ENCODE measurements at regions not wholly inside any gene's neighbourhood (a gene's known extent, or its start where the extent isn't known, plus 50 kb on each side); places are given as distances from the start of the nearest gene placed in this dataset.
A peak's percentile ranks its signal among the peaks of the same experiment; 100 is the strongest.

GRCh38 chr4:127394516-127394915 is 238.2 kb upstream of the INTU start:
- Histone ChIP-seq H4K20me1 (ENCODE audit: insufficient read depth, low read length) (no peaks in the 10 kb centered on the region), H3K4me1 (ENCODE audit: low read length) (no peaks in the 10 kb centered on the region), H2AFZ (ENCODE audit: low read length) (no peak overlapping the region), H3K36me3 (replicated peaks; ENCODE audit: insufficient read depth, low read length) (no peaks in the 10 kb centered on the region), H3K9me2 (replicated peaks; ENCODE audit: insufficient read depth, low read length) (no peaks in the 10 kb centered on the region), H3K4me3 (ENCODE audit: low read length) (no peak overlapping the region), H3K79me2 (ENCODE audit: low read length) (no peaks in the 10 kb centered on the region), H3K27ac (ENCODE audit: low read length) (no peak overlapping the region), H3F3A (ENCODE audit: insufficient read depth, low read length) (no peaks in the 10 kb centered on the region), H3K4me2 (ENCODE audit: low read depth, low read length) (no peak overlapping the region), H3K9ac (ENCODE audit: low read length) (no peak overlapping the region), H3K9me3 (replicated peaks; ENCODE audit: insufficient read depth, low read length) (no peaks in the 10 kb centered on the region), H3K27me3 (replicated peaks; ENCODE audit: insufficient read depth, low read length) (no peaks in the 10 kb centered on the region)
- DNase-seq = no peak
- TF ChIP-seq EZH2 (optimal IDR thresholded peaks at IDR 0.05; ENCODE audit: low read depth, low read length) (no peak), CTCF (IDR thresholded peaks at IDR 0.05; ENCODE audit: low read length) (no peak), EZH2phosphoT487 (IDR thresholded peaks at IDR 0.05; ENCODE audit: low read length) (no peak)

GRCh38 chr4:127400276-127400675 is 232.5 kb upstream of the INTU start:
- Histone ChIP-seq H3K36me3 (replicated peaks; ENCODE audit: insufficient read depth, low read length) (no peaks in the 10 kb centered on the region), H3F3A (ENCODE audit: insufficient read depth, low read length) (no peaks in the 10 kb centered on the region), H4K20me1 (ENCODE audit: insufficient read depth, low read length) (no peaks in the 10 kb centered on the region), H3K27ac (ENCODE audit: low read length) (no peak overlapping the region), H3K4me3 (ENCODE audit: low read length) (no peak overlapping the region), H2AFZ (ENCODE audit: low read length) (no peak overlapping the region), H3K9me2 (replicated peaks; ENCODE audit: insufficient read depth, low read length) (no peaks in the 10 kb centered on the region), H3K9me3 (replicated peaks; ENCODE audit: insufficient read depth, low read length) (no peaks in the 10 kb centered on the region), H3K4me1 (ENCODE audit: low read length) (no peaks in the 10 kb centered on the region), H3K79me2 (ENCODE audit: low read length) (no peaks in the 10 kb centered on the region), H3K4me2 (ENCODE audit: low read depth, low read length) (no peak overlapping the region), H3K9ac (ENCODE audit: low read length) (no peak overlapping the region), H3K27me3 (replicated peaks; ENCODE audit: insufficient read depth, low read length) (no peaks in the 10 kb centered on the region)
- DNase-seq = no peak
- no peak for TF ChIP-seq CTCF (IDR thresholded peaks at IDR 0.05; ENCODE audit: low read length)
- TF ChIP-seq EZH2phosphoT487 (IDR thresholded peaks at IDR 0.05; ENCODE audit: low read length) = no peak
- no peak for TF ChIP-seq EZH2 (optimal IDR thresholded peaks at IDR 0.05; ENCODE audit: low read depth, low read length)

GRCh38 chr4:127400731-127401346 is 231.9 kb upstream of the INTU start:
- no peak overlapping the region for H2AFZ ChIP-seq (ENCODE audit: low read length)
- no peak overlapping the region for H3K4me3 ChIP-seq (ENCODE audit: low read length)
- H3K27ac ChIP-seq (ENCODE audit: low read length) = no peak overlapping the region
- no peaks in the 10 kb centered on the region for H3K27me3 ChIP-seq (replicated peaks; ENCODE audit: insufficient read depth, low read length)
- TF ChIP-seq EZH2phosphoT487 (IDR thresholded peaks at IDR 0.05; ENCODE audit: low read length) (no peak), CTCF (IDR thresholded peaks at IDR 0.05; ENCODE audit: low read length) (peak; percentile 92)
- H3K79me2 ChIP-seq (ENCODE audit: low read length) = no peaks in the 10 kb centered on the region
- H4K20me1 ChIP-seq (ENCODE audit: insufficient read depth, low read length) = no peaks in the 10 kb centered on the region
- H3F3A ChIP-seq (ENCODE audit: insufficient read depth, low read length) = no peaks in the 10 kb centered on the region
- no peak overlapping the region for H3K9ac ChIP-seq (ENCODE audit: low read length)
- H3K4me1 ChIP-seq (ENCODE audit: low read length) = no peaks in the 10 kb centered on the region
- DNase-seq = peak; percentile 67
- H3K9me2 ChIP-seq (replicated peaks; ENCODE audit: insufficient read depth, low read length) = no peaks in the 10 kb centered on the region
- no peak overlapping the region for H3K4me2 ChIP-seq (ENCODE audit: low read depth, low read length)
- H3K9me3 ChIP-seq (replicated peaks; ENCODE audit: insufficient read depth, low read length) = no peaks in the 10 kb centered on the region
- no peaks in the 10 kb centered on the region for H3K36me3 ChIP-seq (replicated peaks; ENCODE audit: insufficient read depth, low read length)
